SK-N-SH treated with all-trans-retinoic acid at 6 μM for 48 hours (cell line): ENCODE measurements at regions not wholly inside any gene's neighbourhood (a gene's known extent, or its start where the extent isn't known, plus 50 kb on each side); places are given as distances from the start of the nearest gene placed in this dataset.

Experiments
- PPARA ChIP-seq: fragments of 250-450 bp; sonication (Bioruptor Pico); IDR thresholded peaks from 2 replicates; pipeline ENCODE4 v1.5.0; 2020; ENCODE audit warnings: mild to moderate bottlenecking, borderline replicate concordance
- ZFP3 ChIP-seq: fragments of 250-450 bp; sonication (Bioruptor Pico); IDR thresholded peaks from 2 replicates; pipeline ENCODE4 v1.5.0; 2020; ENCODE audit warnings: mild to moderate bottlenecking, moderate library complexity

DNA sequence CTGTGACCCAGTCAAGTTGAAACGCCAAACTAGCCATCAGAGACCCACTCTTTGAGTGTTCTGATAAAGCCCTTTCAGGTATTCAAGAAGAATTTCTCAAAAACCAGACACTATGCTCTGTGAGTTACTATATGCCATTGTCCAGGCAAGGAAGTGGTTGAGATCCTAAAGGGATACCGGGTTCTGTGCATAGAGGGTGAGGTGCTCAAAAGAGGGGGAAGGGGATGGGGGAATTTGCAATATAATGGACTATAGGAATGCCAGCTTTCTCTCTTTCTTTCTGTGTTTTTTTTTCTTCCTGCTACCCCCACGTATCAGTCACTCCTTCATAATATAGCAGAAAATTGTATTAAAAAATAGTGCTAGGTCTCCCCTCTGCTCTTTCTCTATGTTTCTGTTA lies 1619.0 kb downstream of the STIM2 start:
- TF ChIP-seq ZFP3 (CRISPR knock-in tag) (no peak), PPARA (CRISPR knock-in tag) (no peak)
